NCI-H345 treated with DMSO at 0.1 percent for 48 hours (cell line): ENCODE measurements at regions not wholly inside any gene's neighbourhood (a gene's known extent, or its start where the extent isn't known, plus 50 kb on each side); places are given as distances from the start of the nearest gene placed in this dataset.
"Not testable (repeated sequence)": the region's sequence is repeated elsewhere in the genome, so short reads cannot be mapped to it uniquely, and the experiment has no call there.

Source experiments
- DNase-seq: peaks from one replicate; lab custom pipeline; 2025; ENCODE audit not compliant: unreplicated experiment; lab: John Stamatoyannopoulos, UW

GRCh38 chr4:184335520-184335919 is 117.8 kb upstream of the ENPP6 start:
- no peak for DNase-seq

DNA sequence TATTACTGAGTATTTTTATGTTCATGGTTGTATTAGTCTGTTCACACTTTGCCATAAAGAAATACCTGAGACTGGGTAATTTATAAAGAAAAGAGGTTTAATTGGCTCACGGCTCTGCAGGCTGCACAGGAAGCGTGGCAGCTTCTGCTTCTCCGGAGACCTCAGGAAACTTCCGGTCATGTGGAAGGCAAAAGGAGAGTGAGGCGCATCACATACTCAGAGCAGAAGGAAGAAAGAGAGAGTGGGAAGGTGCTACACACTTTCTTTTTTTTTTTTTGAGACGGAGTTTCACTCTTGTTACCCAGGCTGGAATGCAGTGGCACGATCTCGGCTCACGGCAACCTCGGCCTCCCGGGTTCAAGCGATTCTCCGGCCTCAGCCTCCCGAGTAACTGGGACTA is 115.8 kb upstream of the ENPP6 start:
- not testable (repeated sequence) for DNase-seq

- DNase-seq: peak; percentile 88
These were observed 113.8 kb upstream of the ENPP6 start for GRCh38 chr4:184331268-184331995.

DNA sequence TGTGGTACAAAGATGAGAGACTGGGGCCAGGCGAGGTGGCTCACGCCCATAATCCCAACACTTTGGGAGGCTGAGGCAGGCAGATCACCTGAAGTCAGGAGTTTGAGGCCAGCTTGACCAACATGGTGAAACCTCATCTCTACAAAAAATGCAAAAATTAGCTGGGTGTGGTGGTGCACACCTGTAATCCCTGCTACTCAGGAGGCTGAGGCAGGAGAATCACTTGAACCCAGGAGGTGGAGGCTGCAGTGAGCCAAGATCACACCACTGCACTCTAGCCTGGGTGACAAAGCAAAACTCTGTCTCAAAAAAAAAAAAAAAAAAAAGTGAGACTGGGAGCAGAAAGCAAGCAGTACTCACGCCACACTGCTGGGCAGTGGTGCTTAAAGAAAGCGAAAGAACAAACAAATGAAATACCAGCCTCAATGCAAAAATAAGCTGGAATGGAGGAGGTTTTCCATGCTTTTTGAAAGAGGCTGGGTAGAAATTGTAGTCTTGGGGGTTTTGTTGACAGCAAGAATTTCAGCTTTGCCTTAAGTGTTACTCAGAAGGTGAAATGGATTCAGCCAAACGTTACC is 112.9 kb upstream of the ENPP6 start:
- peak; percentile 39 for DNase-seq

DNA sequence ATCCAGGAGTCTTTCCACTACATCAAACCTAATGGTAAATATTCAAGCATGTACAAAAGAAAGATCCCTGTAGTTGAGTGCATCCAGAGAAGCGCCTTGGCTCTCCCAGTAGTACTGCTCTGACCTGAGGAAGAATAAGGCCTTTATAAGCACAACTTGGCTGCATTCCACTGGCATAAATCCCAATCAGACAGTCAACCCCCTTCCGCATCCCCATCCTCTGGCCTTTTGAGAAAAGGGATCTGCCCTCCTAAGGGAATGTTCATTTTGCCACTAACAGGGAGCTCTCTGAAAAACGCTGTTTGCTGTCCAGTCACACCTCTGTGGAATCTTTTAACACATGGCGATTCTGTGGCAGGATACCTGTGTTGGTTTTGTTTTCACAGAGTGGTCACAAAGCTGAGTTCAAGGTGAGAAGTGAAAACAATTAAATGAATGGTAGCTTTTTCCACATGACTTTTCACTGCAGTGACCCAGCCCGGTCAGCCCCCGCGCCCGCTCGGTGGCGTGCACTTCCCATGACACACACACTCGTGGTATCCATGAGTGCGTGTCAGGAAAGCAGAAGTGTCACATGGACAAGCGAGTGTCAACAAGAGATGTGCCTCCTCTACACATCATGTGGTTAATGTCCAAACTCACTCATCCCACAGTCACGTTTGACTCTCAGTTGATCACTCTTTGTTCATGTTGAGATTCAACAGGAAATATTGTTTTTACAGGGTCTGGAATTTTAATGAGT is 112.2 kb upstream of the ENPP6 start:
- DNase-seq: no peak

DNA sequence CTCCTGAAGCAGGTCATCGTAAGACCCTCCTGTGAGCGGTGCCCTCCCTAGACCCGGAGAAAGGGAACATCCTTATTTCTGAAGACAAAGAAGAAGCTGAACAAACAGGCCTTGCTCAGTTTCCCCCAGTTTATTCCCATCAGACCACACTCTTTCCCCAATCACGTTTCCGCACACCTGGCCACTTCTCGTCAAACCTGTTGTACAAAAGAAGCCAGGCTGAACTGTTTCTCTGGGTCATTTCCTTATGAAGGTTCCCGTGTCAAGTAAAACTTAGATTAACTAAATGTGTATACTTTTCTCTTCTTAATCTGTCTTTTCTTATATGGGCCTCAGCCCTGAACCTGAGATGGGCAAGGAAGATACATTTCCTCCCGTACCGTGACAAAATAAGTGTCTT is 111.6 kb upstream of the ENPP6 start:
- no peak for DNase-seq

DNA sequence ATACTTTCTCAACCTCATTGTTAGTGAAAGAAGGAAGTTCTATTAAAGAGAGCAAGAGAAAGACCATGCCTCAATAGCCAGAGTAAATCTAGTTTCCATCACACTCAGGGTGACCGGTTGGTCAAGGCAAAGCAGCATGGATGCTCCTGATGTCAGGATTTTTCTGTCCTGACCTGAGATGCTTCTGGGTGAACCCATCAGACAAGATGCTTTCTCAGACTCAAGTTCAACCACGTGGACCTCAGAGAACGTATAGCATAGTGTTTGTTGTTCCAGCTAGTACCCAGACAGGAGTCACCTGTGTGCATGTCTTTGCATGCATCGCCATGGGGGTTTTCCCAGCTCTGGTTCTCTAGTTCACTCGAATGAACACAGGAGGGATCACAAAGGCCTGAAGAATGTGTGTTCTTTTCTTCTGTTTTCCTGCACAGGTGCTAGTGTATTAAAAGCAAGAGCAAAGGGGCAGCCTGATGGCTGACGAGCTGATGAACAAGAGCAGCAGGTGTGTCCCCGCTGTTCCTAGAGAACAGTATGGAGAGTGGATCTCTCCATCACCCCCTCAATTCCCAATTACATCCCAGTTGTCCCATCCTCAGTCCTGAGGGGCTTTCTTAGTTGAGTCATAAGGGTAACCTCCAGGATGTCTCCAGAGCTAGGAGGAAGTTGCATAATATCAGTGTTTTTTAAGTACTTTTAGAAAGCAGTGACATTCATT is 110.5 kb upstream of the ENPP6 start:
- no peak for DNase-seq

DNA sequence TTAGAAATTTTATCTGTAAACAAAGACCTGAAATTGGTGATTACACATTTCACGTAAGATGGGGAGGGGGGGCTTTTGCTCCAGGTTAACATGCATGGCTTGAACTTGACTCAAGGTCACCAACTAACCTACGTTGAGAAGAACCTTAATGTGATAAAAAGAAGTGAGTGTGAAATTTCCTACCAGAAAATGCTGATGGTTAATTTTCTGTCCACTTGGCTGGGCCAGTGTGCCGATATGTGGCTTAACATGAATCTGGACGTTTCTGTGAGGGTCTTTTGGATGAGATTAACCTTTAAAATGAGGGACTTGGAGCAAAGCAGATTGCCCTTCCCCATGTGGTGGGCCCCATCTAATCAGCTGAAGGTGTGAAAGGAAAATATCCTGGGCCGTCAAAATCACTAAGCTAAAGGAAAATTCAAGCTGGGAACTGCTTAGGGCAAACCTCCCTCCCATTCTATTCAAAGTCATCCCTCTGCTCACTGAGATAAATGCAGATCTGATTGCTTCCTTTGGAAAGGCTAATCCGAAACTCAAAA is 107.3 kb upstream of the ENPP6 start:
- no peak for DNase-seq

- DNase-seq: no peak
These were observed 104.8 kb upstream of the ENPP6 start for GRCh38 chr4:184322328-184323025.

DNA sequence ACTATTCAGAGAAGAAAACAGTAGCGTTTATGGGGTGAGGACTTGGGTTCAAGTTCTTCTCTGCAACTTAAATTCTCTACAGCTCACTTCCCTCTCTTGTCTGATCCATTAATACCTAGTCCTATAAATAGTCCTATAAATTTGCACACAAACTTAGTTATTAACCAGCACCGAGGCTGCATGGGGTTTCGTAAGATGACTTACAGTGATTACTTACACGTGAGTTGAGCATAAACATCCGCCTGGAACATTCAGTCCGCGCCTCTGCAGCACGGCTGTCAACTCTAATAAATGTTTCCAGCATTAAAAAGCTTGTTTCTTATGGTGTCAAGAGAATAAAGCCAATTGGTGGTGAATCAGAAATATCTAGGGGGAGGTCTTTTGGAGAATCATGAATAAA is 103.0 kb upstream of the ENPP6 start:
- DNase-seq: no peak

DNA sequence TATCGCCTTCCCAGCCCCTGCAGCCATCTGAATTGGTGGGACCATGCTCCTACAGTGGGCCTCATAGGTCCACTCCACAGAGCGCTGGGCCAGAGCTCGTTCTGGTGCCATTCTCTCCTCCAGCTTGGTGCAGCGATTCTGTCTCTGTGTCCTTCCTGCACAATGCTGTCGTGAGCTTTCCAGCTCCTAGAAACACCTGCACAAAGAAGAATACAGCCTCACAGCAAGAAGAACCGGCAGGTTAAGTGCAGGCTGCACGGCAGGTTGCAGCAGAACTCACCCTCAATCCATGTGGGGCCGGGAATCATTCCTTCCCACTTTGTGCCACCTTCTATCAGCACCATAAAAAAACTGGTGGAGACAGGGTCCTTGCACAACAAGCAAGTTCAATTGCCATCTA is 101.2 kb upstream of the ENPP6 start:
- DNase-seq: no peak

GRCh38 chr4:184317234-184317918 is 99.7 kb upstream of the ENPP6 start:
- no peak for DNase-seq

GRCh38 chr4:184316821-184317220 is 99.1 kb upstream of the ENPP6 start:
- no peak for DNase-seq

GRCh38 chr4:184315675-184316359 is 98.1 kb upstream of the ENPP6 start:
- DNase-seq: no peak

DNA sequence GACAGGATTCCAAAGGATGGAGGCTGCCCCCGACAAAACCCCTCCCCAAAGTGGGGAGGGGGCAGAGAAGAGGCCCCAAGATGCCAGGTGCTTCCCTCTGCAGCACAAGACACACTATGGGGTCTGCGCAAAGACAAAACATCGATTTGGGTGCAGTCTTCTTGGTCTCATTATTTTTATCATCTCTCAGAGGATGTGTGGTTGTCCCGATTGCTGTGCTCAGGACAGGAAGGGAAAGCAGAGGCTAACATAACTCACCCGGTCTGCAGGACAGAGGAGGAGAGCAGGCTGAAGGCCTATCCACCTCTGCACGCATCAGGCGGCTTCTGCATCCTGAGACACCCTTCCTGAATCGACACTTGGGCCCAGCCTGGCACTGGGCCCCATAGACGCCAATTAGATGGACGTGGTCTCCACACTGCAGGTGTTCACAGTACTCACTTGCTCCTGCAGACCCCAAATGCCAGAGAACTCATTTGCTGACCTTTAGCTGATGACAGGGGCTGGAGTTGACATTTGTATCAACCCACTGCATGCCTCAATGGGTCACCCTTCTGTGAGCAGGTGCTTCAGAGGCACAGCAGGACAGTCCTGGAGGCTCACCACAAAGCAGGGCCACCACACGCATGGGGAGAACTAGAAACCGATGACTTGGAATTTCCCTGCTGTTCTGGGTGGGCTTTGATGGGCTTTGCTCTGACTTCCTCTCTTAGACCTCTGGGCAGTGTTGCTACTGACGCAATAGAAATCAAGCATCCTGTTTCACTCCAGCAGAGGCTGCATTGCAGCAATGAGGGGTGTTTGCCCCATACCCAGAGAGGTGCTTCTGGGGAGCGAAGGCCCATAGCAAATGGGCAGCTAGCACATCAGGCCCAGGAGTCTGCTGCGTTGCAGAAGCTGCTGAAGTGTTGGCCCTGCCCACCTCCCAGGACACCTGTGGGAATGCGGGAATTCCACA is 96.3 kb upstream of the ENPP6 start:
- no peak for DNase-seq

GRCh38 chr4:184313058-184313581 is 95.4 kb upstream of the ENPP6 start:
- DNase-seq: no peak

- no peak for DNase-seq
These were observed 94.5 kb upstream of the ENPP6 start for GRCh38 chr4:184312126-184312525.
